ENCODE measurements at regions not wholly inside any gene's neighbourhood (a gene's known extent, or its start where the extent isn't known, plus 50 kb on each side); places are given as distances from the start of the nearest gene placed in this dataset.
A peak's percentile ranks its signal among the peaks of the same experiment; 100 is the strongest.

GRCh38 chr2:204177251-204177976 is 240.9 kb downstream of the ICOS start:
- no peaks in the 10 kb centered on the region for H3K9me3 ChIP-seq
- no peaks in the 10 kb centered on the region for H3K36me3 ChIP-seq
- no peak for DNase-seq (ENCODE audit: extremely low spot score)
- H3K27ac ChIP-seq (replicated peaks in 1 of 4): no peak overlapping the region
- H3K27me3 ChIP-seq: no peaks in the 10 kb centered on the region
- intact Hi-C loops (cut with DNase I): loop anchor here (5.0 to 10.0 kb wide), 2 partner anchors 70 to 153 kb away; no protein-coding TSS in a partner anchor
- no peaks in the 10 kb centered on the region for H3K4me1 ChIP-seq
- WGBS: 87% methylated on average over 4 of the region's 4 CpGs
- H3K4me3 ChIP-seq: no peak overlapping the region
- TF ChIP-seq EP300 (IDR thresholded peaks at IDR 0.05) (no peak), POLR2AphosphoS5 (IDR thresholded peaks at IDR 0.05) (no peak), POLR2A (IDR thresholded peaks at IDR 0.05; ENCODE audit: low read depth) (no peak)
- TF ChIP-seq, protein P1, sequence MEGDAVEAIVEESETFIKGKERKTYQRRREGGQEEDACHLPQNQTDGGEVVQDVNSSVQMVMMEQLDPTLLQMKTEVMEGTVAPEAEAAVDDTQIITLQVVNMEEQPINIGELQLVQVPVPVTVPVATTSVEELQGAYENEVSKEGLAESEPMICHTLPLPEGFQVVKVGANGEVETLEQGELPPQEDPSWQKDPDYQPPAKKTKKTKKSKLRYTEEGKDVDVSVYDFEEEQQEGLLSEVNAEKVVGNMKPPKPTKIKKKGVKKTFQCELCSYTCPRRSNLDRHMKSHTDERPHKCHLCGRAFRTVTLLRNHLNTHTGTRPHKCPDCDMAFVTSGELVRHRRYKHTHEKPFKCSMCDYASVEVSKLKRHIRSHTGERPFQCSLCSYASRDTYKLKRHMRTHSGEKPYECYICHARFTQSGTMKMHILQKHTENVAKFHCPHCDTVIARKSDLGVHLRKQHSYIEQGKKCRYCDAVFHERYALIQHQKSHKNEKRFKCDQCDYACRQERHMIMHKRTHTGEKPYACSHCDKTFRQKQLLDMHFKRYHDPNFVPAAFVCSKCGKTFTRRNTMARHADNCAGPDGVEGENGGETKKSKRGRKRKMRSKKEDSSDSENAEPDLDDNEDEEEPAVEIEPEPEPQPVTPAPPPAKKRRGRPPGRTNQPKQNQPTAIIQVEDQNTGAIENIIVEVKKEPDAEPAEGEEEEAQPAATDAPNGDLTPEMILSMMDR (IDR thresholded peaks at IDR 0.05): no peak

GRCh38 chr2:204177977-204178522 is 241.5 kb downstream of the ICOS start:
- Histone ChIP-seq H3K9me3 (no peaks in the 10 kb centered on the region), H3K36me3 (no peaks in the 10 kb centered on the region), H3K27me3 (no peaks in the 10 kb centered on the region), H3K4me1 (no peaks in the 10 kb centered on the region), H3K4me3 (no peak overlapping the region), H3K27ac (replicated peaks in 1 of 4) (no peak overlapping the region)
- WGBS: 73% methylated on average over 3 of the region's 3 CpGs
- DNase-seq (ENCODE audit: extremely low spot score): no peak
- intact Hi-C loops (cut with DNase I): loop anchor here (5.0 to 10.0 kb wide), 2 partner anchors 71 to 153 kb away; no protein-coding TSS in a partner anchor
- TF ChIP-seq, protein P1 (IDR thresholded peaks at IDR 0.05): peak; percentile 53 to 67 (median 55)
- no peak for TF ChIP-seq EP300 (IDR thresholded peaks at IDR 0.05)
- no peak for TF ChIP-seq POLR2A (IDR thresholded peaks at IDR 0.05; ENCODE audit: low read depth)

DNA sequence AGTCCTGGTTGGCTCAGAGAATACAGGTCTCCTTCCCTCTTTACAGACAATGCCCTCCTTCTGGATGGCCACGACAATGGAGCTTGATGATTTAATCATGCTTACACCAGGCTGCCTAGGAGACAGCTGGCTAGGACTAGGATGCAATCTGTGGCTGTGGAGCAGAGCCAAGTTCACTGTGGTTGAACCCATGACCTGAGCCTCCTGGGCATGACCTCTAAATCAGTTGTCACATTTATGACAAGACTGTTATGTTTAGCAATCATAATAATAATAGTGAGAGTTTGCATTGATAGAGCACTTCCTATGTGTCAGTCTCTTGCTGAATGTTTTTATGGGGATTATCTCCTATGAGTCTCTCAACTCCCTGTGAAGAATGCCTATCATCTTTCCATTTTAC is 244.1 kb downstream of the ICOS start:
- Histone ChIP-seq H3K4me3 (no peak overlapping the region), H3K4me1 (no peaks in the 10 kb centered on the region), H3K27me3 (no peaks in the 10 kb centered on the region), H3K9me3 (no peaks in the 10 kb centered on the region), H3K27ac (replicated peaks in 1 of 4) (no peak overlapping the region), H3K36me3 (no peaks in the 10 kb centered on the region)
- WGBS: 33% methylated on average over 1 of the region's 1 CpG
- intact Hi-C loops (cut with DNase I): no loop called here
- no peak for DNase-seq (ENCODE audit: extremely low spot score)
- TF ChIP-seq EP300 (IDR thresholded peaks at IDR 0.05): no peak

GRCh38 chr2:204183608-204184007 is 247.0 kb downstream of the ICOS start:
- 58% methylated on average over 4 of the region's 4 CpGs for WGBS
- DNase-seq (ENCODE audit: extremely low spot score): no peak
- Histone ChIP-seq H3K4me3 (no peak overlapping the region), H3K36me3 (no peaks in the 10 kb centered on the region), H3K27me3 (no peaks in the 10 kb centered on the region), H3K27ac (replicated peaks in 1 of 4) (no peak overlapping the region), H3K9me3 (no peaks in the 10 kb centered on the region), H3K4me1 (no peaks in the 10 kb centered on the region)
- TF ChIP-seq POLR2A (IDR thresholded peaks at IDR 0.05; ENCODE audit: low read depth): no peak
- TF ChIP-seq EP300 (IDR thresholded peaks at IDR 0.05): no peak
- TF ChIP-seq, protein P1 (IDR thresholded peaks at IDR 0.05): no peak
- no peak for TF ChIP-seq POLR2AphosphoS5 (IDR thresholded peaks at IDR 0.05)
- intact Hi-C loops (cut with DNase I): no loop called here

GRCh38 chr2:204184226-204184625 is 247.7 kb downstream of the ICOS start:
- Histone ChIP-seq H3K4me3 (no peak overlapping the region), H3K9me3 (no peaks in the 10 kb centered on the region), H3K27ac (replicated peaks in 1 of 4) (no peak overlapping the region), H3K36me3 (no peaks in the 10 kb centered on the region), H3K4me1 (no peaks in the 10 kb centered on the region), H3K27me3 (no peaks in the 10 kb centered on the region)
- TF ChIP-seq EP300 (IDR thresholded peaks at IDR 0.05): no peak
- TF ChIP-seq, protein P1 (IDR thresholded peaks at IDR 0.05): no peak
- no peak for TF ChIP-seq POLR2AphosphoS5 (IDR thresholded peaks at IDR 0.05)
- TF ChIP-seq POLR2A (IDR thresholded peaks at IDR 0.05; ENCODE audit: low read depth): no peak
- DNase-seq (ENCODE audit: extremely low spot score): no peak
- 66% methylated on average over 4 of the region's 4 CpGs for WGBS
- intact Hi-C loops (cut with DNase I): no loop called here

All from esophagus muscularis mucosa (tissue), 4 donors.